K562 (cell line): ENCODE measurements at regions not wholly inside any gene's neighbourhood (a gene's known extent, or its start where the extent isn't known, plus 50 kb on each side); places are given as distances from the start of the nearest gene placed in this dataset.

Experiments
- ATAC-seq: fragments of 200-7000 bp; cut with Tn5 transposase; 3 replicates; pipeline ENCODE4 v1.9.1; 2020; ENCODE audit warnings: moderate library complexity
- BruUV-seq: library from RNA; stranded (reverse); fragments of 400-500 nt; replicated peaks from 2 replicates; lab custom pipeline; 2021; lab: Mats Ljungman, UMichigan
- CTCF ChIA-PET: fragments of 300-600 bp; formaldehyde crosslinking; extraction: SDS; loops from one replicate; lab custom pipeline; 2021; ENCODE audit warnings: low intra/inter-chr PET ratio; lab: Yijun Ruan, JAX
- POLR2A ChIA-PET: fragments of 300-600, 350-650 bp; sonication (Branson Sonifier 250); formaldehyde crosslinking; extraction: SDS; loops from one replicate; lab custom pipeline; 2021; ENCODE audit warnings: antibody characterized with exemption, inconsistent platforms; lab: Yijun Ruan, JAX
- DNase-seq, 4 experiments: peaks; one replicate each; pipeline versions ENCODE4 v3.0.0 to v3.0.0-alpha.2; 2011 to 2018; ENCODE audit warnings: low spot score in 3 of 4, mixed read lengths in 3 of 4; ENCODE audit errors: extremely low read depth in 1 of 4
- FAIRE-seq: peaks from 2 replicates; lab custom pipeline; 2011; peaks lifted over from hg19 to GRCh38; lab: Jason Lieb, UNC
- H2AFZ ChIP-seq: 2 replicates; pipeline ENCODE4 v1.6.0; 2011; ENCODE audit warnings: low read depth, low read length, control low read depth, inconsistent platforms
- H3K27ac ChIP-seq: fragments of 200-600 bp; 3 replicates; pipeline ENCODE4 v1.8.0; 2011; ENCODE audit warnings: low read depth, mild to moderate bottlenecking, control low read depth, inconsistent platforms, low read length, moderate library complexity, mixed read lengths; ENCODE audit errors: extremely low read depth
- H3K27me3 ChIP-seq, 2 experiments: fragments of 300-600 bp in 1 of 2; 2 replicates in 1 of 2; 3 replicates in 1 of 2; pipeline versions ENCODE4 v1.6.0 to v1.8.0; 2011; ENCODE audit warnings: inconsistent platforms in 2 of 2, low read length in 2 of 2, mild to moderate bottlenecking in 1 of 2, mixed read lengths in 1 of 2, moderate library complexity in 1 of 2; ENCODE audit not compliant: control insufficient read depth in 2 of 2, insufficient read depth in 2 of 2
- H3K36me3 ChIP-seq: fragments of 300-600 bp; 3 replicates; pipeline ENCODE4 v1.8.0; 2011; ENCODE audit warnings: mild to moderate bottlenecking, low read length, inconsistent platforms; ENCODE audit not compliant: control insufficient read depth, insufficient read depth
- H3K4me1 ChIP-seq, 2 experiments: fragments of 200-600 bp in 1 of 2; replicated peaks in 1 of 2; 2 replicates in 1 of 2; 3 replicates in 1 of 2; pipeline versions ENCODE4 v1.5.1 to v1.8.0; 2011; ENCODE audit warnings: inconsistent platforms in 2 of 2, low read length in 2 of 2, mild to moderate bottlenecking in 1 of 2, mixed read lengths in 1 of 2, moderate library complexity in 1 of 2; ENCODE audit not compliant: control insufficient read depth in 2 of 2, insufficient read depth in 2 of 2
- H3K4me2 ChIP-seq: 2 replicates; pipeline ENCODE4 v1.6.1; 2011; ENCODE audit warnings: low read length, control low read depth, inconsistent platforms, mixed read lengths; ENCODE audit not compliant: insufficient read depth
- H3K4me3 ChIP-seq: fragments of 200-600 bp; sonication (generic), shearing (Covaris generic); 2 replicates; pipeline ENCODE4 v1.5.1; 2016; ENCODE audit warnings: control low read depth, inconsistent platforms
- H3K79me2 ChIP-seq: fragments of 200-600 bp; 3 replicates; pipeline ENCODE4 v1.8.0; 2011; ENCODE audit warnings: low read length, inconsistent platforms; ENCODE audit not compliant: control insufficient read depth, insufficient read depth
- H3K9ac ChIP-seq, 2 experiments: 2 replicates each; pipeline versions ENCODE4 v1.6.0 to v1.6.1; 2011; ENCODE audit warnings: low read depth in 2 of 2, low read length in 2 of 2, control low read depth in 1 of 2, inconsistent platforms in 1 of 2, mild to moderate bottlenecking in 1 of 2, mixed read lengths in 1 of 2; ENCODE audit not compliant: insufficient read depth in 1 of 2
- H3K9me1 ChIP-seq: one replicate; pipeline ENCODE4 v1.6.0; 2011; ENCODE audit warnings: inconsistent platforms, mild to moderate bottlenecking, low read length, moderate library complexity; ENCODE audit not compliant: control insufficient read depth, insufficient read depth
- H3K9me3 ChIP-seq: replicated peaks from 2 replicates; pipeline ENCODE4 v1.5.1; 2011; ENCODE audit warnings: low read depth, low read length, inconsistent platforms; ENCODE audit not compliant: control insufficient read depth, insufficient read depth
- H4K20me1 ChIP-seq: replicated peaks from 2 replicates; pipeline ENCODE4 v1.6.1; 2011; ENCODE audit warnings: low read length, inconsistent platforms, mixed read lengths; ENCODE audit not compliant: control insufficient read depth, insufficient read depth
- CHD1 ChIP-seq: fragments of 200-600 bp; sonication (generic); IDR thresholded peaks from one replicate; pipeline ENCODE4 v1.6.1; 2012; ENCODE audit warnings: mild to moderate bottlenecking, moderate library complexity, low read length, inconsistent platforms
- CREB1 ChIP-seq, 2 experiments: sonication (generic) in 1 of 2; formaldehyde crosslinking in 1 of 2; IDR thresholded peaks; 2 replicates each; pipeline versions ENCODE4 v1.6.1 to v1.8.0; 2012 to 2022; ENCODE audit warnings: inconsistent platforms in 1 of 2, mild to moderate bottlenecking in 1 of 2, missing genetic modification reagents in 1 of 2, moderate library complexity in 1 of 2
- ERF ChIP-seq: fragments of 450-650 bp; formaldehyde crosslinking; IDR thresholded peaks from 2 replicates; pipeline ENCODE4 v1.4.0; 2020; ENCODE audit warnings: mild to moderate bottlenecking, mixed read lengths
- IRF9 ChIP-seq: fragments of 450-650 bp; IDR thresholded peaks from 2 replicates; pipeline ENCODE4 v1.6.1; 2016; ENCODE audit warnings: missing biosample characterization, missing genetic modification characterization
- PPARD ChIP-seq: fragments of 250-450 bp; sonication (Bioruptor Pico); IDR thresholded peaks from 2 replicates; pipeline ENCODE4 v1.8.0; 2022; ENCODE audit warnings: inconsistent platforms, mild to moderate bottlenecking, moderate library complexity
- PYGO2 ChIP-seq: fragments of 450-650 bp; IDR thresholded peaks from 2 replicates; pipeline ENCODE4 v1.6.1; 2016; ENCODE audit warnings: mild to moderate bottlenecking, missing genetic modification characterization, moderate library complexity, missing compliant biosample characterization
- THRAP3 ChIP-seq: fragments of 450-650 bp; IDR thresholded peaks from 2 replicates; pipeline ENCODE4 v1.6.1; 2016; ENCODE audit warnings: mild to moderate bottlenecking, inconsistent platforms, borderline replicate concordance
- ZNF12 ChIP-seq: sonication (generic); formaldehyde crosslinking; IDR thresholded peaks from 2 replicates; pipeline ENCODE4 v1.4.0; 2020; ENCODE audit warnings: mild to moderate bottlenecking, missing genetic modification reagents
- ZNF140 ChIP-seq: fragments of 250-450 bp; sonication (Bioruptor Pico); IDR thresholded peaks from 2 replicates; pipeline ENCODE4 v1.8.0; 2021; ENCODE audit warnings: moderate library complexity, mild to moderate bottlenecking, inconsistent platforms
- ZNF175 ChIP-seq: fragments of 200-800 bp; sonication (Bioruptor generic); IDR thresholded peaks from 2 replicates; pipeline ENCODE4 v1.6.1; 2016; ENCODE audit warnings: low read depth, mild to moderate bottlenecking, missing genetic modification characterization, missing compliant biosample characterization
- ZNF507 ChIP-seq: conservative IDR thresholded peaks from 2 replicates; pipeline ENCODE4 v1.6.1; 2017; ENCODE audit warnings: missing genetic modification characterization, missing compliant biosample characterization
- WGBS: fragments of 100-300 bp; shearing (Covaris generic); methylation state at CpG from one replicate; pipeline ENCODE4 v1.1.6; 2016; ENCODE audit warnings: low coverage, mixed read lengths; ENCODE audit not compliant: insufficient coverage; ENCODE audit errors: missing lambda C conversion rate; 5-methylcytosine and 5-hydroxymethylcytosine counted together
- in situ Hi-C: fragments of 300-500 bp; cut with MboI; formaldehyde crosslinking; loops from 4 replicates; pipeline ENCODE4 v1.15.0; 2018; ENCODE audit warnings: inconsistent platforms, mixed read lengths
- intact Hi-C: fragments of 100-400 bp; cut with micrococcal nuclease; formaldehyde crosslinking; loops from 2 replicates; pipeline ENCODE4 v1.14.2; 2022

DNA sequence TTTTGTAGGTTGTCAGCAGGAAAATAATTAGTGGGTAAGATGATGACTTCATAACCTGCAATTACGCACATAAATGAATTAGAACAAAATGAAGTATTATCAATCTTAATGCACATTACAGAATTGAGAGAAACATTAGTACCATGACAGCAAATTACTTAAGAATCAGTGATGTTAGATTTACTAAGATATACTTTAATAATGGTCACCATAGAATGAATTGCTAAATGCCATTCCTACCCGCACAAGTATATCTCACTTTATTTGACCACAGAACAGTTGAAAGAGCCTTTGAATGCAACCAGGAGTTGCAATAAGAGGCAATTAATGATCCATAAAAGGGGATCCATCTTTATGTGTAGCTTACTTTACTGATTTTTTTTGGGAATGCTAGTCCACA is 816.4 kb upstream of the AGA start:
- TF ChIP-seq ERF (CRISPR knock-in tag) (no peak), PYGO2 (tag) (no peak), PPARD (CRISPR knock-in tag) (no peak), ZNF175 (no peak), ZNF140 (CRISPR knock-in tag) (no peak), ZNF507 (no peak), ZNF12 (CRISPR knock-in tag) (no peak), CHD1 (no peak), CREB1 (IDR thresholded peaks at IDR 0.05) (no peak), CREB1 (CRISPR knock-in tag; IDR thresholded peaks at IDR 0.05) (no peak), THRAP3 (no peak), IRF9 (no peak)
- FAIRE-seq (no peak), DNase-seq (no peak), ATAC-seq (no peak)
- Histone ChIP-seq H4K20me1 (no peaks in the 10 kb centered on the region), H3K9ac (no peak overlapping the region), H3K4me3 (no peak overlapping the region), H3K9me3 (no peaks in the 10 kb centered on the region), H3K9me1 (no peaks in the 10 kb centered on the region), H3K36me3 (no peaks in the 10 kb centered on the region), H3K4me1 (no peaks in the 10 kb centered on the region), H3K4me2 (no peak overlapping the region), H3K79me2 (no peaks in the 10 kb centered on the region), H2AFZ (no peak overlapping the region), H3K27ac (no peak overlapping the region), H3K27me3 (no peaks in the 10 kb centered on the region)
- ChIA-PET POLR2A (no interaction called here), CTCF (no interaction called here)
- no TSS peak for BruUV-seq
- in situ Hi-C loops: no loop called here
- 0% methylated on average over 2 of the region's 2 CpGs for WGBS
- intact Hi-C loops: no loop called here
